ENCODE measurements at regions not wholly inside any gene's neighbourhood (a gene's known extent, or its start where the extent isn't known, plus 50 kb on each side); places are given as distances from the start of the nearest gene placed in this dataset.

DNA sequence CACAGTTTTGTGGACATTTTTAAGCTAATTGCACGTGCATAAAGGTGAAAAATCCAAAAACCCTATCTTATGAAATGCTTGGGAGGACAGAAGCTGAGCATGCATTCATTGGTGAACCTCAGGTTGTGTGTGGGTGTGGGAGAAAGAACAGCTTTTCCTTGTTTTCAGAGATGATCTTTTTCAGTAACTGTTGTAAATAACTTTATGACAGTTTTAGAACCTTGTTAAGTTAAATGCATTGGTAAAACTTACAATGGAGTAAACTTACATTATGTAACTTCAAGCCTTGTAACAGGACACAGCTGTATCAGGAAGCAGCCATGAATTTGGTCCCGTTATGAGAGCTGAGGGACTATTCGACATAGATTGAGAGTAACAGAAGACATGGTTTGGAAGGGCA lies 587.4 kb downstream of the GALC start:
- no peak overlapping the region for H3K4me3 ChIP-seq (ENCODE audit: low read depth, low read length)
- peak; percentile 60 for DNase-seq (ENCODE audit: low read depth)
- TF ChIP-seq CTCF (IDR thresholded peaks at IDR 0.05; ENCODE audit: insufficient read depth, low read depth, low read length): no peak

- H3K4me3 ChIP-seq (ENCODE audit: low read depth, low read length): no peak overlapping the region
- no peak for TF ChIP-seq CTCF (IDR thresholded peaks at IDR 0.05; ENCODE audit: insufficient read depth, low read depth, low read length)
Observed at GRCh38 chr14:87397499-87397898, 595.5 kb downstream of the GALC start.

GRCh38 chr14:87391066-87391465 lies 601.9 kb downstream of the GALC start:
- no peak overlapping the region for H3K4me3 ChIP-seq (ENCODE audit: low read depth, low read length)
- no peak for TF ChIP-seq CTCF (IDR thresholded peaks at IDR 0.05; ENCODE audit: insufficient read depth, low read depth, low read length)

More at GRCh38 chr14:87397499-87397898, 595.5 kb downstream of the GALC start:
- no peak for DNase-seq (ENCODE audit: low read depth)

GRCh38 chr14:87388946-87389345 lies 604.0 kb downstream of the GALC start:
- no peak for TF ChIP-seq CTCF (IDR thresholded peaks at IDR 0.05; ENCODE audit: insufficient read depth, low read depth, low read length)
- no peak overlapping the region for H3K4me3 ChIP-seq (ENCODE audit: low read depth, low read length)
- DNase-seq (ENCODE audit: low read depth): no peak

More at GRCh38 chr14:87391066-87391465, 601.9 kb downstream of the GALC start:
- DNase-seq (ENCODE audit: low read depth): no peak

DNA sequence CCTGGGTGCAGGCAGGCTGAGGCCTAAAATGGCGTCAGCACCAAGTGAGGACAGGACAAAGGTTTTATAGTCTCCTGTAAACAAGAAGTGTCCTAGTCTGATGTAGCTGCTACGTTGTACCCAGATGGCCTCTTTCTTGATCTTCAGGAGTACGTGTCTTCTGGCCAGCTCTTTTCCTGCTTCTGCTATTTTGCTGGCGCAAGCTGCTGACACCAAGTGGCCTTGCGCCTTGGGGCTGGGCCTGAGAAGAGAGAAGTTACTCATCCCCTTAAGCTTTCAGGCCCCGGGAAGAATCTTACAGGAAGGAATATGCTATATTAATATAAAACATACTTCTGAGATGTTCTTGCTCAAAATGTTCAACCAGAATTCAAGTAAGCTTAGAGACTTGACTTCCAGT lies 605.2 kb downstream of the GALC start:
- TF ChIP-seq CTCF (IDR thresholded peaks at IDR 0.05; ENCODE audit: insufficient read depth, low read depth, low read length): no peak
- no peak overlapping the region for H3K4me3 ChIP-seq (ENCODE audit: low read depth, low read length)
- DNase-seq (ENCODE audit: low read depth): no peak

- TF ChIP-seq CTCF (IDR thresholded peaks at IDR 0.05; ENCODE audit: insufficient read depth, low read depth, low read length): no peak
- DNase-seq (ENCODE audit: low read depth): peak; percentile 59
- no peak overlapping the region for H3K4me3 ChIP-seq (ENCODE audit: low read depth, low read length)
Observed at GRCh38 chr14:87386524-87386923, 606.5 kb downstream of the GALC start.

DNA sequence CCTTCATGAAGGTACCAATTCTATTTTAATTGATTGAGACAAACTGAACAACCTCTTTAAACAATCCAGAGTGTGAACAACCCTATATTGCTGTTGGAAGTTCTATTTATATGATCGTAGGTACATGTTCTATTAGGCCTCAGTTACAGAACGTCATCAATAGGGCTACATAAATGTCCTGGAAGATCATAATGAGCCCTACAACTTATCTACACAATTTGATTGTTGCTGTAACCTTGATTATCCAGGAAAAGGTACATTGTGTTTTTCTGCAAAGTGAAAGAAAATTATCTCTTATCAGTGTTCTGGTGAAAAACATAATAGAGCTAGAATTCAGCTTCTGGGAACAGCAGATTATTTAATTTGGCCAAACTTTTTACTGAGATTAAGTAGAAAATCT lies 612.9 kb downstream of the GALC start:
- no peak overlapping the region for H3K4me3 ChIP-seq (ENCODE audit: low read depth, low read length)
- DNase-seq (ENCODE audit: low read depth): no peak
- no peak for TF ChIP-seq CTCF (IDR thresholded peaks at IDR 0.05; ENCODE audit: insufficient read depth, low read depth, low read length)

Measured in fibroblast of villous mesenchyme (primary cell).